ENCODE measurements at regions not wholly inside any gene's neighbourhood (a gene's known extent, or its start where the extent isn't known, plus 50 kb on each side); places are given as distances from the start of the nearest gene placed in this dataset.

GRCh38 chr2:49794396-49794795 lies 640.1 kb upstream of the FSHR start:
- Histone ChIP-seq H3K4me1 (no peaks in the 10 kb centered on the region), H3K36me3 (no peaks in the 10 kb centered on the region), H3K9me3 (no peaks in the 10 kb centered on the region), H3K27ac (no peak overlapping the region), H3K4me3 (no peak overlapping the region), H3K27me3 (no peaks in the 10 kb centered on the region)
- TF ChIP-seq EP300 (IDR thresholded peaks at IDR 0.05) (no peak), POLR2A (IDR thresholded peaks at IDR 0.05) (no peak), CTCF (IDR thresholded peaks at IDR 0.05) (no peak), POLR2AphosphoS5 (IDR thresholded peaks at IDR 0.05) (no peak)
- DNase-seq: no peak
- intact Hi-C loops (cut with DNase I; ENCODE audit: low total_unique reads): no loop called here
- 84 to 95% (median 85%) methylated on average over 2 of the region's 2 CpGs for WGBS, 5 donors

GRCh38 chr2:49788300-49788699 lies 634.0 kb upstream of the FSHR start:
- intact Hi-C loops (cut with DNase I; ENCODE audit: low total_unique reads): no loop called here
- H3K9me3 ChIP-seq: no peaks in the 10 kb centered on the region
- no peaks in the 10 kb centered on the region for H3K36me3 ChIP-seq
- no peak overlapping the region for H3K27ac ChIP-seq
- H3K27me3 ChIP-seq: no peaks in the 10 kb centered on the region
- H3K4me3 ChIP-seq: no peak overlapping the region
- DNase-seq: no peak
- no peaks in the 10 kb centered on the region for H3K4me1 ChIP-seq
- no peak for TF ChIP-seq CTCF (IDR thresholded peaks at IDR 0.05)
- no peak for TF ChIP-seq EP300 (IDR thresholded peaks at IDR 0.05)
- TF ChIP-seq POLR2AphosphoS5 (IDR thresholded peaks at IDR 0.05): no peak
- no peak for TF ChIP-seq POLR2A (IDR thresholded peaks at IDR 0.05)

- intact Hi-C loops (cut with DNase I; ENCODE audit: low total_unique reads): no loop called here
- H3K36me3 ChIP-seq: no peaks in the 10 kb centered on the region
- no peak overlapping the region for H3K4me3 ChIP-seq
- no peaks in the 10 kb centered on the region for H3K4me1 ChIP-seq
- H3K27ac ChIP-seq: no peak overlapping the region
- WGBS, 5 donors: 74 to 84% (median 80%) methylated on average over 2 of the region's 2 CpGs
- TF ChIP-seq EP300 (IDR thresholded peaks at IDR 0.05) (no peak), POLR2A (IDR thresholded peaks at IDR 0.05) (no peak), POLR2AphosphoS5 (IDR thresholded peaks at IDR 0.05) (no peak), CTCF (IDR thresholded peaks at IDR 0.05) (no peak)
- DNase-seq: no peak
- no peaks in the 10 kb centered on the region for H3K9me3 ChIP-seq
- no peaks in the 10 kb centered on the region for H3K27me3 ChIP-seq
Observed at GRCh38 chr2:49780949-49781348, 626.6 kb upstream of the FSHR start.

GRCh38 chr2:49772299-49772970 lies 618.1 kb upstream of the FSHR start:
- no peak overlapping the region for H3K4me3 ChIP-seq
- DNase-seq: no peak
- 92 to 97% (median 93%) methylated on average over 2 to 10 of the region's 10 CpGs for WGBS, 5 donors
- H3K9me3 ChIP-seq: no peaks in the 10 kb centered on the region
- no peaks in the 10 kb centered on the region for H3K4me1 ChIP-seq
- intact Hi-C loops (cut with DNase I; ENCODE audit: low total_unique reads): no loop called here
- H3K36me3 ChIP-seq: no peaks in the 10 kb centered on the region
- TF ChIP-seq EP300 (IDR thresholded peaks at IDR 0.05) (no peak), POLR2A (IDR thresholded peaks at IDR 0.05) (no peak), CTCF (IDR thresholded peaks at IDR 0.05) (no peak), POLR2AphosphoS5 (IDR thresholded peaks at IDR 0.05) (no peak)
- H3K27me3 ChIP-seq: no peaks in the 10 kb centered on the region
- H3K27ac ChIP-seq: no peak overlapping the region

All from stomach (tissue), 8 donors.